GM12891 (cell line): ENCODE measurements at regions not wholly inside any gene's neighbourhood (a gene's known extent, or its start where the extent isn't known, plus 50 kb on each side); places are given as distances from the start of the nearest gene placed in this dataset.

Source experiments
- DNase-seq: peaks from one replicate; pipeline ENCODE4 v3.0.0; 2011; ENCODE audit warnings: low spot score; ENCODE audit not compliant: insufficient read length
- FAIRE-seq: peaks from 2 replicates; lab custom pipeline; 2011; peaks lifted over from hg19 to GRCh38; lab: Jason Lieb, UNC
- PAX5 ChIP-seq: IDR thresholded peaks from 2 replicates; pipeline ENCODE4 v1.6.1; 2011; ENCODE audit warnings: low read length, moderate library complexity, mild to moderate bottlenecking; ENCODE audit not compliant: insufficient read depth, severe bottlenecking
- POLR2A ChIP-seq: IDR thresholded peaks from 2 replicates; pipeline ENCODE4 v1.6.1; 2011; ENCODE audit warnings: low read depth, low read length, control low read depth
- POLR2AphosphoS5 ChIP-seq: IDR thresholded peaks from 2 replicates; pipeline ENCODE4 v1.6.1; 2011; ENCODE audit warnings: low read depth, low read length, control low read depth
- POU2F2 ChIP-seq: IDR thresholded peaks from 2 replicates; pipeline ENCODE4 v1.6.1; 2011; ENCODE audit warnings: low read depth, mild to moderate bottlenecking, control low read depth, low read length, moderate library complexity
- SPI1 ChIP-seq: IDR thresholded peaks from 2 replicates; pipeline ENCODE4 v1.6.1; 2011; ENCODE audit warnings: low read depth, low read length, control low read depth
- TAF1 ChIP-seq: IDR thresholded peaks from 2 replicates; pipeline ENCODE4 v1.6.1; 2011; ENCODE audit warnings: low read depth, low read length, control low read depth

- FAIRE-seq (no peak), DNase-seq (no peak)
- no peak for TF ChIP-seq SPI1
- no peak for TF ChIP-seq TAF1
- TF ChIP-seq POLR2AphosphoS5, result no peak
- TF ChIP-seq PAX5, result no peak
- TF ChIP-seq POLR2A, result no peak
- no peak for TF ChIP-seq POU2F2
Measured at GRCh38 chr18:29153091-29153490, 976.2 kb upstream of the CDH2 start.

- FAIRE-seq (no peak), DNase-seq (no peak)
- TF ChIP-seq SPI1 (no peak), PAX5 (no peak), POU2F2 (no peak), POLR2AphosphoS5 (no peak), TAF1 (no peak), POLR2A (no peak)
Measured at GRCh38 chr18:29147944-29148343, 971.0 kb upstream of the CDH2 start.

- no peak for FAIRE-seq
- no peak for DNase-seq
- TF ChIP-seq TAF1 (no peak), SPI1 (no peak), POU2F2 (no peak), PAX5 (no peak), POLR2AphosphoS5 (no peak), POLR2A (no peak)
Measured at GRCh38 chr18:29146068-29146467, 969.1 kb upstream of the CDH2 start.

DNA sequence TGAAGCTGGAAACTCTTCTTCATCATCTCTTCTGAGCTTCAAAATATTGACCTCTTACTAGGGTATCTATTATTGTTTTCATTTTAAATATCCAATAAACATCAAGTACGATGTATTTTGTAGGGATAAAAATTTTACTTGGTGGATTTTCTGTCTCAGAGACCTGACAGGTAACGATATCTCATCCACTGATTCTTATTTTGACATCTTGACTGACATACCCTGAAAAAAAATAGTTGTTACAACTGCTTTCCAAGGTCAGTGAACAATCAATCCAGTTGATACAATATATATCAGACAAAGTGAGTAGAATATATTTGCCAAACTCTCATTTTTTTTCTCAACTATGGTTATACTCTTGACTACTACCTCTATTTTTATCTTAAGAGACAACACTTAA, 963.7 kb upstream of the CDH2 start:
- FAIRE-seq (no peak), DNase-seq (no peak)
- no peak for TF ChIP-seq SPI1
- no peak for TF ChIP-seq PAX5
- TF ChIP-seq POLR2A, result no peak
- no peak for TF ChIP-seq POLR2AphosphoS5
- TF ChIP-seq POU2F2, result no peak
- TF ChIP-seq TAF1, result no peak

DNA sequence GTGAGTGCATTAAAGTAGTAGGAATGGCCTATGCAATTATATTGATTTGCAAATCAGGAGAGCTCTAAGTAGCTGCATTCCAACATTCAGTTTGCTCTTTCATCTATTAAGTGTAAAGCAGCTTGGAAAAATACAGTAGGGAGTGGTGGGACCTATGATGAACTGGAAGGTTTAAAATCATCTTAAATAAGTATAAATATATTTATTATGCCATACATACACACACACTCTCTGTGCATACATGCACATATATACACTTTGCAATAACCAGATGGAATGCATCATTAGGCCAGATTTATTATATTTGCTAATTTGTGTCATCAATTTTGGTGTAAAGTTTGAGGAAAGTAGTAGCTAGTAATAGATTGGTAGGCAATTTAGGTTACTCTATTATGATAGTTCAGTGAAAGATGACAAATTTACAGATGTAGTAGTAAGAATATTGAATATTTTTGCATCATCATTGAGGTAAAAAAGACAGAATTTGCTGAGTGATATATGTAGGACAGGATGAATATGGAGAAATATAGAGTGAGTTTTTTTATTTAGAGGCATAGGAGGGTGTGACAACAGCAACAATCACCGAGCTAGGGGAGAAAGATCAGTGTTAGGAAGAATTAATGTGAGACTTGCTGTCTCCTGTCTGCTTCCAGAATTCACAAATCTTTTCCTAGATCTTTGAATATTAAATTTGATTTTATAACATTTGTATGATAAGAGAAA, 961.0 kb upstream of the CDH2 start:
- DNase-seq (no peak), FAIRE-seq (no peak)
- TF ChIP-seq POLR2AphosphoS5, result no peak
- TF ChIP-seq SPI1, result no peak
- TF ChIP-seq POLR2A, result no peak
- TF ChIP-seq POU2F2, result no peak
- no peak for TF ChIP-seq TAF1

DNA sequence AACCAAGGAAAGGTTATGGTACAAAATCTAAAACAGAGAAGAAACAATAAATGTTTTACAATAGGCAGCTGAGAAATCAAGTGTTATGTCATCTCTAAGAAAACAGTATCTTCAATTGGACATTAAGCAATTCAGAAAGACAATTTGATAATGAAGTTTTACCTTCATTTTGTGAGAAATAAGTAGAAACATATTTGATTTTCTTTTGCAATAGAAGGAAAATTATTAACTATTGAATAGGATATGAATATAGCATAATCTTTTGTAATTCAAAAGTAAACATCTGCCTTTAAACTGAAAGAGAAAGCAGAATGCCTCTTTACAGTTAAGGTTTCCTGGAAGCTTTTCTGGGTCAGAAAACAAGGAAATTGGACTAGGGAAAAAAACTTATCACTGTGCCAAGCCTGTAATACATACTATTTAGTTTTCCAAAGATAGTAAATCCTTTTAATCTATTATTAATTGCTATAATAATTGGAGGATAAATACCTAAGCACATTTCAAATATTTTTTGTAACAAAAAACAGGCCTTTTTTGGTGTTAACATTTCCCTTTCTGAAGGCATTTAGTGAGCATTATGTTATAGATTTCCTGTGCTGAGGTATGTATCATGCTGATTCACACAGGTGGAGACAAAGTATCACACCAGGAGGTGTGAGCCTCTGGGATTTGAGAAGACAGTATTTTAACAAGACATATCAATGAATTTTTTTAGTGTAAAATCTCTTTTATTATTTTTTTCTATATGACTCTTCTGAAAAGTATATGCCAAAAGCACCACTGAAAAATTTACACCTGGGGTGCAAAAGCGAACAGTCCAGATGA, 947.0 kb upstream of the CDH2 start:
- FAIRE-seq, result no peak

GRCh38 chr18:29104671-29105070, 927.7 kb upstream of the CDH2 start:
- DNase-seq, result no peak
- no peak for FAIRE-seq
- no peak for TF ChIP-seq POLR2A
- no peak for TF ChIP-seq POLR2AphosphoS5
- TF ChIP-seq SPI1, result no peak
- no peak for TF ChIP-seq TAF1
- no peak for TF ChIP-seq PAX5
- no peak for TF ChIP-seq POU2F2

More for the DNA sequence above, 947.0 kb upstream of the CDH2 start:
- no peak for TF ChIP-seq POLR2A
- no peak for TF ChIP-seq POLR2AphosphoS5
- no peak for TF ChIP-seq POU2F2
- no peak for TF ChIP-seq SPI1
- TF ChIP-seq PAX5, result no peak
- no peak for TF ChIP-seq TAF1
- DNase-seq, result no peak

- TF ChIP-seq POLR2AphosphoS5 (no peak), SPI1 (no peak), POLR2A (no peak), PAX5 (no peak), TAF1 (no peak), POU2F2 (no peak)
- FAIRE-seq (no peak), DNase-seq (no peak)
Measured at GRCh38 chr18:29104227-29104626, 927.3 kb upstream of the CDH2 start.

DNA sequence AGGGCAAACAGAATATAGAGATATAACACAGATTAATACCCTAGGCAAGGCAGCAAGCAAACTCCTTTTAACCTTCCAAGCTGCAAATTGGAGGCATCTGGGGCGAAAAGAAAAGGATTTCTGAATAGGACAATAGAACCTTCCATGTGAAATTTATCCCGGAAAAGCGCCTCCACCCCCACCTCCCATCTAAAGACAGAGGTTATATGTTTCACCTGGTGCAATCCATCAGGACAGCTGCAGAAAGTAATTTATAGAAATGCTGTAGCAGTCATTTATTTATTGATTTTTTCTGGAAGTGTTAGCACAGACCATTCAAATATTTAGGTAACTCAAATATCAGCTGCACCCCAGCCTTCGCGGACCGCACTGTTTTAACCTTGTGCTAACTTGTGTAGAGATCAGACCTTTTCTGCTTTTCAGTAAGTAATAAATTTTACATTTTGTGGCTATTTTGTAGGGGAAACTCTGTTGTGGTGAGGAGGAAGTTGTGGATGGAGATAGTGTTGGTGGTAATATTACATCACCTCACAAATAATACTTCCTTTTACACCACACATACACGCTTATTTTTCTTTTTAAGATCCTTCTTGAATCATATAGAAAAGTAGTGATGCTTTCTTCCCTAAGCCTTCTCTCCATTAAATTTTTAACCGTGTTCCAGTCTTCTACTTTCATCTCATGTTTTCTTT, 919.3 kb upstream of the CDH2 start:
- no peak for FAIRE-seq
- no peak for DNase-seq
- TF ChIP-seq PAX5 (no peak), SPI1 (no peak), POLR2A (no peak), TAF1 (no peak), POLR2AphosphoS5 (no peak), POU2F2 (no peak)
